ENCODE measurements at regions not wholly inside any gene's neighbourhood (a gene's known extent, or its start where the extent isn't known, plus 50 kb on each side); places are given as distances from the start of the nearest gene placed in this dataset.

DNA sequence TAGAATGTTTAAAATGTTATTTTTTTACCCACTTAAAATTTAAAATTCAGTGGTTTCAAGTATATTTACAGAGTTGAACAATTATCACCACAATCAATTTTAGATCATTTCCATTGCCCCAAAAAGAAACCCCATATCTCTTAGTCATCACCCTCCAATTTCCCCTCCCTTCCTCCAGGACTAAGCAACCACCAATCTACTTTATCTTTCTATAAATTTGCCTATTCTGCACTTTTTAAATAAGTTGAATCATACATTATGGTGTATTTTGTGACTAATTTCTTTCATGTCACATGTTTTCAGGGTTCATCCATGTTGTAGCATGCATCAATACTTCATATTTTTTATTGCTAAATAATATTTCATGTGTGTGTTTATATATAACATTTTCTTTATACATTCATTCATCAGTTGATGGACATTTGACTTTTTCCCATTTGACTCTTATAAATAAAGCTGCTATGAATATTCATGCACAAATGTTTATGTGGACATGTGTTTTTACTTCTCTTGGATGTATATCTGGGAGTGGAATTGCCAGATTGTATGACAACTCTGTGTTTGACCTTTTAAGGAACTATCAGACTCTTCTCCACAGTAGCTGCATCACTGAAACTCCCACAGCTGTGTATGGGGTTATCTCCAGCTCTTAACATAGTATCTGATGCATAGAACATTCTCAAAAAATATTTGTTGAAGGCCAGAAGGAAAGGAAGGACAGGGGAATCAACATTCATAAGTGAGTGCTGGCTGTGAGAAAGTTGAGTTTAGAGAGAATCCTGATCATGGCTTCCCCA is 107.8 kb upstream of the OXGR1 start:
- CTCF ChIA-PET (ENCODE audit: partially characterized antibody) = interaction anchor here (1.1 kb wide), 1 partner anchor 110 kb away, joined by 3 read pairs; no protein-coding TSS in a partner anchor
- FAIRE-seq = no peak
- Histone ChIP-seq H2BK12ac (ENCODE audit: low read depth, low read length) (no peak overlapping the region), H4K20me1 (replicated peaks in 1 of 2; ENCODE audit: control insufficient read depth in 1 of 2, insufficient read depth in 2 of 2, low read length in 2 of 2) (no peaks in the 10 kb centered on the region), H3K23me2 (ENCODE audit: low read depth, low read length) (no peaks in the 10 kb centered on the region), H2AK5ac (ENCODE audit: low read depth, low read length) (no peak overlapping the region), H4K91ac (replicated peaks; ENCODE audit: insufficient read length, low read length) (no peak overlapping the region), H3K4ac (replicated peaks; ENCODE audit: insufficient read length, low read depth, low read length) (no peak overlapping the region), H2BK5ac (ENCODE audit: low read depth, low read length) (no peak overlapping the region), H3K79me2 (ENCODE audit: control insufficient read depth in 1 of 2, insufficient read depth in 2 of 2, low read length in 2 of 2) (no peaks in the 10 kb centered on the region), H2BK20ac (ENCODE audit: low read length) (no peak overlapping the region), H3K9me3 (ENCODE audit: insufficient read depth in 2 of 2, low read depth in 1 of 2, low read length in 1 of 2) (no peaks in the 10 kb centered on the region), H2BK120ac (replicated peaks; ENCODE audit: low read depth, low read length) (no peak overlapping the region), H3K9ac (replicated peaks in 1 of 4; ENCODE audit: extremely low read depth in 1 of 4, low read depth in 3 of 4, low read length in 3 of 4) (no peak overlapping the region), H3K14ac (ENCODE audit: insufficient read length) (no peak overlapping the region), H4K8ac (ENCODE audit: extremely low read depth, insufficient read depth, low read length) (no peak overlapping the region), H3K4me1 (replicated peaks in 1 of 4; ENCODE audit: control insufficient read depth in 3 of 4, insufficient read depth in 4 of 4, low read length in 3 of 4) (no peaks in the 10 kb centered on the region), H3K56ac (replicated peaks; ENCODE audit: insufficient read length, low read depth, low read length) (no peak overlapping the region), H3K27ac (ENCODE audit: low read depth, low read length) (no peak overlapping the region), H3K79me1 (ENCODE audit: low read depth, low read length) (no peaks in the 10 kb centered on the region), H4K5ac (ENCODE audit: insufficient read length, low read depth, low read length) (no peak overlapping the region), H3K36me3 (ENCODE audit: control insufficient read depth in 2 of 4, insufficient read depth in 4 of 4, low read length in 3 of 4) (no peaks in the 10 kb centered on the region), H2AFZ (ENCODE audit: low read length) (no peak overlapping the region), H2BK15ac (ENCODE audit: low read length) (no peak overlapping the region), H3K4me3 (ENCODE audit: extremely low read depth in 1 of 4, insufficient read depth in 2 of 4, low read depth in 3 of 4, low read length in 4 of 4) (no peak overlapping the region), H3K23ac (ENCODE audit: insufficient read length) (no peak overlapping the region), H3K4me2 (ENCODE audit: insufficient read depth in 1 of 2, low read depth in 2 of 2, low read length in 2 of 2) (no peak overlapping the region), H3K27me3 (replicated peaks in 1 of 4; ENCODE audit: control insufficient read depth in 3 of 4, extremely low read depth in 1 of 4, insufficient read depth in 3 of 4, low read length in 3 of 4) (no peaks in the 10 kb centered on the region), H3K18ac (ENCODE audit: extremely low read depth, low read length) (no peak overlapping the region)
- POLR2A ChIA-PET (ENCODE audit: partially characterized antibody) = no interaction called here
- no peak for DNase-seq (ENCODE audit: low read depth in 1 of 2, low spot score in 2 of 2)
- TF ChIP-seq SAP30 (IDR thresholded peaks at IDR 0.05; ENCODE audit: insufficient read depth, insufficient replicate concordance, low read length) (no peak), BACH1 (IDR thresholded peaks at IDR 0.05; ENCODE audit: low read length) (no peak), SP4 (IDR thresholded peaks at IDR 0.05; ENCODE audit: low read length) (no peak), CBX5 (IDR thresholded peaks at IDR 0.05; ENCODE audit: low read depth, low read length) (no peak), NRF1 (IDR thresholded peaks at IDR 0.05; ENCODE audit: low read depth, low read length) (no peak), SP2 (IDR thresholded peaks at IDR 0.05; ENCODE audit: low read length) (no peak), ZNF274 (IDR thresholded peaks at IDR 0.05; ENCODE audit: borderline replicate concordance, extremely low read depth, low read length) (no peak), PHF8 (conservative IDR thresholded peaks at IDR 0.05; ENCODE audit: low read depth, low read length) (no peak), CEBPB (IDR thresholded peaks at IDR 0.05; ENCODE audit: low read depth, low read length) (no peak), RBBP5 (IDR thresholded peaks at IDR 0.05; ENCODE audit: borderline replicate concordance, low read depth, low read length) (no peak), POU5F1 (IDR thresholded peaks at IDR 0.05; ENCODE audit: low read depth, low read length) (no peak), KDM1A (IDR thresholded peaks at IDR 0.05; ENCODE audit: borderline replicate concordance, low read length) (no peak)
- TF ChIP-seq, protein P1, sequence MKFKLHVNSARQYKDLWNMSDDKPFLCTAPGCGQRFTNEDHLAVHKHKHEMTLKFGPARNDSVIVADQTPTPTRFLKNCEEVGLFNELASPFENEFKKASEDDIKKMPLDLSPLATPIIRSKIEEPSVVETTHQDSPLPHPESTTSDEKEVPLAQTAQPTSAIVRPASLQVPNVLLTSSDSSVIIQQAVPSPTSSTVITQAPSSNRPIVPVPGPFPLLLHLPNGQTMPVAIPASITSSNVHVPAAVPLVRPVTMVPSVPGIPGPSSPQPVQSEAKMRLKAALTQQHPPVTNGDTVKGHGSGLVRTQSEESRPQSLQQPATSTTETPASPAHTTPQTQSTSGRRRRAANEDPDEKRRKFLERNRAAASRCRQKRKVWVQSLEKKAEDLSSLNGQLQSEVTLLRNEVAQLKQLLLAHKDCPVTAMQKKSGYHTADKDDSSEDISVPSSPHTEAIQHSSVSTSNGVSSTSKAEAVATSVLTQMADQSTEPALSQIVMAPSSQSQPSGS (IDR thresholded peaks at IDR 0.05; ENCODE audit: low read length) = no peak
